K562 (cell line): ENCODE measurements at regions not wholly inside any gene's neighbourhood (a gene's known extent, or its start where the extent isn't known, plus 50 kb on each side); places are given as distances from the start of the nearest gene placed in this dataset.

ENCODE experiments used
- ATAC-seq: fragments of 200-7000 bp; cut with Tn5 transposase; 3 replicates; pipeline ENCODE4 v1.9.1; 2020; ENCODE audit warnings: moderate library complexity
- BruUV-seq: library from RNA; stranded (reverse); fragments of 400-500 nt; replicated peaks from 2 replicates; lab custom pipeline; 2021; lab: Mats Ljungman, UMichigan
- CTCF ChIA-PET: fragments of 300-600 bp; formaldehyde crosslinking; extraction: SDS; loops from one replicate; lab custom pipeline; 2021; ENCODE audit warnings: low intra/inter-chr PET ratio; lab: Yijun Ruan, JAX
- POLR2A ChIA-PET: fragments of 300-600, 350-650 bp; sonication (Branson Sonifier 250); formaldehyde crosslinking; extraction: SDS; loops from one replicate; lab custom pipeline; 2021; ENCODE audit warnings: antibody characterized with exemption, inconsistent platforms; lab: Yijun Ruan, JAX
- DNase-seq, 4 experiments: peaks; one replicate each; pipeline versions ENCODE4 v3.0.0 to v3.0.0-alpha.2; 2011 to 2018; ENCODE audit warnings: low spot score in 3 of 4, mixed read lengths in 3 of 4; ENCODE audit errors: extremely low read depth in 1 of 4
- FAIRE-seq: peaks from 2 replicates; lab custom pipeline; 2011; peaks lifted over from hg19 to GRCh38; lab: Jason Lieb, UNC
- H2AFZ ChIP-seq: 2 replicates; pipeline ENCODE4 v1.6.0; 2011; ENCODE audit warnings: low read depth, low read length, control low read depth, inconsistent platforms
- H3K27ac ChIP-seq: fragments of 200-600 bp; 3 replicates; pipeline ENCODE4 v1.8.0; 2011; ENCODE audit warnings: low read depth, mild to moderate bottlenecking, control low read depth, inconsistent platforms, low read length, moderate library complexity, mixed read lengths; ENCODE audit errors: extremely low read depth
- H3K27me3 ChIP-seq, 2 experiments: fragments of 300-600 bp in 1 of 2; 2 replicates in 1 of 2; 3 replicates in 1 of 2; pipeline versions ENCODE4 v1.6.0 to v1.8.0; 2011; ENCODE audit warnings: inconsistent platforms in 2 of 2, low read length in 2 of 2, mild to moderate bottlenecking in 1 of 2, mixed read lengths in 1 of 2, moderate library complexity in 1 of 2; ENCODE audit not compliant: control insufficient read depth in 2 of 2, insufficient read depth in 2 of 2
- H3K36me3 ChIP-seq: fragments of 300-600 bp; 3 replicates; pipeline ENCODE4 v1.8.0; 2011; ENCODE audit warnings: mild to moderate bottlenecking, low read length, inconsistent platforms; ENCODE audit not compliant: control insufficient read depth, insufficient read depth
- H3K4me1 ChIP-seq, 2 experiments: fragments of 200-600 bp in 1 of 2; replicated peaks in 1 of 2; 2 replicates in 1 of 2; 3 replicates in 1 of 2; pipeline versions ENCODE4 v1.5.1 to v1.8.0; 2011; ENCODE audit warnings: inconsistent platforms in 2 of 2, low read length in 2 of 2, mild to moderate bottlenecking in 1 of 2, mixed read lengths in 1 of 2, moderate library complexity in 1 of 2; ENCODE audit not compliant: control insufficient read depth in 2 of 2, insufficient read depth in 2 of 2
- H3K4me2 ChIP-seq: 2 replicates; pipeline ENCODE4 v1.6.1; 2011; ENCODE audit warnings: low read length, control low read depth, inconsistent platforms, mixed read lengths; ENCODE audit not compliant: insufficient read depth
- H3K4me3 ChIP-seq: fragments of 200-600 bp; sonication (generic), shearing (Covaris generic); 2 replicates; pipeline ENCODE4 v1.5.1; 2016; ENCODE audit warnings: control low read depth, inconsistent platforms
- H3K79me2 ChIP-seq: fragments of 200-600 bp; 3 replicates; pipeline ENCODE4 v1.8.0; 2011; ENCODE audit warnings: low read length, inconsistent platforms; ENCODE audit not compliant: control insufficient read depth, insufficient read depth
- H3K9ac ChIP-seq, 2 experiments: 2 replicates each; pipeline versions ENCODE4 v1.6.0 to v1.6.1; 2011; ENCODE audit warnings: low read depth in 2 of 2, low read length in 2 of 2, control low read depth in 1 of 2, inconsistent platforms in 1 of 2, mild to moderate bottlenecking in 1 of 2, mixed read lengths in 1 of 2; ENCODE audit not compliant: insufficient read depth in 1 of 2
- H3K9me1 ChIP-seq: one replicate; pipeline ENCODE4 v1.6.0; 2011; ENCODE audit warnings: inconsistent platforms, mild to moderate bottlenecking, low read length, moderate library complexity; ENCODE audit not compliant: control insufficient read depth, insufficient read depth
- H3K9me3 ChIP-seq: replicated peaks from 2 replicates; pipeline ENCODE4 v1.5.1; 2011; ENCODE audit warnings: low read depth, low read length, inconsistent platforms; ENCODE audit not compliant: control insufficient read depth, insufficient read depth
- H4K20me1 ChIP-seq: replicated peaks from 2 replicates; pipeline ENCODE4 v1.6.1; 2011; ENCODE audit warnings: low read length, inconsistent platforms, mixed read lengths; ENCODE audit not compliant: control insufficient read depth, insufficient read depth
- ETS2 ChIP-seq: IDR thresholded peaks from 2 replicates; pipeline ENCODE4 v1.6.1; 2016; ENCODE audit warnings: borderline replicate concordance, missing genetic modification characterization, mild to moderate bottlenecking, moderate library complexity, missing compliant biosample characterization; ENCODE audit not compliant: poor library complexity, severe bottlenecking
- EWSR1 ChIP-seq: fragments of 450-650 bp; IDR thresholded peaks from 2 replicates; pipeline ENCODE4 v1.6.1; 2018; ENCODE audit warnings: borderline replicate concordance, mild to moderate bottlenecking, low read depth, moderate library complexity; ENCODE audit not compliant: partially characterized antibody
- FIP1L1 ChIP-seq: fragments of 200-400 bp; formaldehyde crosslinking; IDR thresholded peaks from 2 replicates; pipeline ENCODE4 v1.6.1; 2018; ENCODE audit warnings: mild to moderate bottlenecking, low read depth, low read length; ENCODE audit not compliant: poor library complexity, severe bottlenecking
- HCFC1 ChIP-seq: IDR thresholded peaks from 2 replicates; pipeline ENCODE4 v1.6.1; 2012; ENCODE audit warnings: low read depth, low read length, improper control_type of control experiment
- MXI1 ChIP-seq: IDR thresholded peaks from 2 replicates; pipeline ENCODE4 v1.6.1; 2011; ENCODE audit warnings: low read depth, mild to moderate bottlenecking, improper control_type of control experiment, low read length
- PHB2 ChIP-seq: fragments of 450-650 bp; IDR thresholded peaks from 2 replicates; pipeline ENCODE4 v1.6.1; 2017; ENCODE audit warnings: low read depth
- POLR3G ChIP-seq: IDR thresholded peaks from 2 replicates; pipeline ENCODE4 v1.6.1; 2011; ENCODE audit not compliant: insufficient read length, insufficient replicate concordance; ENCODE audit errors: extremely low read depth
- RBM22 ChIP-seq: fragments of 200-400 bp; formaldehyde crosslinking; IDR thresholded peaks from 2 replicates; pipeline ENCODE4 v1.6.1; 2018; ENCODE audit warnings: low read length, low read depth; ENCODE audit not compliant: poor library complexity, severe bottlenecking
- STAG1 ChIP-seq: sonication (generic); formaldehyde crosslinking; IDR thresholded peaks from 2 replicates; pipeline ENCODE4 v1.5.0; 2020; ENCODE audit warnings: missing genetic modification reagents, borderline replicate concordance
- TRIM24 ChIP-seq, 2 experiments: fragments of 450-650 bp; IDR thresholded peaks; 2 replicates each; pipeline ENCODE4 v1.6.1; 2016
- ZNF197 ChIP-seq: fragments of 200-800 bp; sonication (Bioruptor generic); IDR thresholded peaks from 2 replicates; pipeline ENCODE4 v1.6.1; 2016; ENCODE audit warnings: low read depth, missing genetic modification characterization, missing compliant biosample characterization
- ZNF707 ChIP-seq: fragments of 250-450 bp; sonication (Bioruptor Pico); conservative IDR thresholded peaks from 2 replicates; pipeline ENCODE4 v1.8.0; 2022; ENCODE audit warnings: inconsistent platforms, mild to moderate bottlenecking, moderate library complexity
- ZNF77 ChIP-seq: fragments of 250-450 bp; sonication (Bioruptor Pico); IDR thresholded peaks from 2 replicates; pipeline ENCODE4 v1.5.0; 2020
- WGBS: fragments of 100-300 bp; shearing (Covaris generic); methylation state at CpG from one replicate; pipeline ENCODE4 v1.1.6; 2016; ENCODE audit warnings: low coverage, mixed read lengths; ENCODE audit not compliant: insufficient coverage; ENCODE audit errors: missing lambda C conversion rate; 5-methylcytosine and 5-hydroxymethylcytosine counted together
- in situ Hi-C: fragments of 300-500 bp; cut with MboI; formaldehyde crosslinking; loops from 4 replicates; pipeline ENCODE4 v1.15.0; 2018; ENCODE audit warnings: inconsistent platforms, mixed read lengths
- intact Hi-C: fragments of 100-400 bp; cut with micrococcal nuclease; formaldehyde crosslinking; loops from 2 replicates; pipeline ENCODE4 v1.14.2; 2022

DNA sequence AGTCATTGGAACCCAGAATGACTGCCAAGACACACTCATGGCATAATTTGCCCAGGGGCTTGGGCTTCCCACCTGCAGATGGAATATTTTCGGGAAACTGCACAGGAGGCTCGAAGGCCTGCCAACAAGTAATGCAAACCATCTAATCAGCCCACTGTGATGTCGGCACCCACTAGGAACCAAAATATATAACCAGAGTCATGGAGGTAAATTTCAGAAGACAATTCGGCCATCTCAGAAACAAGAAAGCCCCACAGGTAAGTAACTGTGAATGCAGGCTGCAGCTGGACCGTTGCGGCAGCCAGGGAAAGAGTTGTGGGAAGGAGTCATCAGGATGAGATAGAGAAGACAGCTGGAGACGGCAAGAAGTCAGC lies 264.4 kb downstream of the SYK start:
- no peak overlapping the region for H3K27ac ChIP-seq
- H3K4me2 ChIP-seq = no peak overlapping the region
- no TSS peak for BruUV-seq
- peaks cover 8 to 43% of the 10 kb centered on the region in 2 experiments; a peak in 4 of 5 replicates for H3K27me3 ChIP-seq
- H3K79me2 ChIP-seq = no peaks in the 10 kb centered on the region
- H3K9ac ChIP-seq = no peak overlapping the region
- in situ Hi-C loops (no loop called here), intact Hi-C loops (no loop called here)
- H3K36me3 ChIP-seq = no peaks in the 10 kb centered on the region
- no peaks in the 10 kb centered on the region for H3K9me3 ChIP-seq
- FAIRE-seq (no peak), DNase-seq (no peak), ATAC-seq (no peak)
- TF ChIP-seq FIP1L1 = no peak
- no peak for TF ChIP-seq ZNF197 (CRISPR knock-in tag)
- TF ChIP-seq EWSR1 = no peak
- TF ChIP-seq TRIM24 (IDR thresholded peaks at IDR 0.05) = no peak
- TF ChIP-seq ZNF77 (CRISPR knock-in tag) = no peak
- no peak for TF ChIP-seq PHB2
- no peak for TF ChIP-seq POLR3G
- no peak for TF ChIP-seq MXI1
- no peak for TF ChIP-seq ZNF707 (CRISPR knock-in tag)
- TF ChIP-seq RBM22 = no peak
- no peak for TF ChIP-seq STAG1
- TF ChIP-seq HCFC1 = no peak
- no peak for TF ChIP-seq ETS2 (tag)
- ChIA-PET POLR2A (interaction anchor here (0.7 kb wide), 1 partner anchor 1431 kb away, joined by 3 read pairs; no protein-coding TSS in a partner anchor), CTCF (no interaction called here)
- H3K4me3 ChIP-seq = no peak overlapping the region
- H2AFZ ChIP-seq = no peak overlapping the region
- H4K20me1 ChIP-seq = no peaks in the 10 kb centered on the region
- H3K9me1 ChIP-seq = no peaks in the 10 kb centered on the region
- 0% methylated on average over 6 of the region's 7 CpGs for WGBS
- no peaks in the 10 kb centered on the region; a peak in 1 of 5 replicates for H3K4me1 ChIP-seq
